ENCODE measurements at regions not wholly inside any gene's neighbourhood (a gene's known extent, or its start where the extent isn't known, plus 50 kb on each side); places are given as distances from the start of the nearest gene placed in this dataset.
"Not testable (repeated sequence)": the region's sequence is repeated elsewhere in the genome, so short reads cannot be mapped to it uniquely, and the experiment has no call there.

GRCh38 chr6:15747354-15747883 lies 84.6 kb upstream of the DTNBP1 start:
- DNase-seq (ENCODE audit: extremely low read depth in 1 of 2, low read depth in 1 of 2), result no peak

GRCh38 chr6:15745781-15746180 lies 83.0 kb upstream of the DTNBP1 start:
- no peak for DNase-seq (ENCODE audit: extremely low read depth in 1 of 2, low read depth in 1 of 2)

GRCh38 chr6:15744818-15745402 lies 82.1 kb upstream of the DTNBP1 start:
- no peak for DNase-seq (ENCODE audit: extremely low read depth in 1 of 2, low read depth in 1 of 2)

- DNase-seq (ENCODE audit: extremely low read depth in 1 of 2, low read depth in 1 of 2), result not testable (repeated sequence)
Measured at GRCh38 chr6:15742013-15742412, 79.2 kb upstream of the DTNBP1 start.

GRCh38 chr6:15741405-15741804 lies 78.6 kb upstream of the DTNBP1 start:
- no peak for DNase-seq (ENCODE audit: extremely low read depth in 1 of 2, low read depth in 1 of 2)

- DNase-seq (ENCODE audit: extremely low read depth in 1 of 2, low read depth in 1 of 2), result no peak
Measured at GRCh38 chr6:15739867-15740266, 77.0 kb upstream of the DTNBP1 start.

GRCh38 chr6:15739353-15739752 lies 76.5 kb upstream of the DTNBP1 start:
- DNase-seq (ENCODE audit: extremely low read depth in 1 of 2, low read depth in 1 of 2), result no peak

GRCh38 chr6:15738195-15738594 lies 75.4 kb upstream of the DTNBP1 start:
- not testable (repeated sequence) for DNase-seq (ENCODE audit: extremely low read depth in 1 of 2, low read depth in 1 of 2)

- no peak for DNase-seq (ENCODE audit: extremely low read depth in 1 of 2, low read depth in 1 of 2)
Measured at GRCh38 chr6:15736297-15736696, 73.5 kb upstream of the DTNBP1 start.

GRCh38 chr6:15735567-15736265 lies 72.9 kb upstream of the DTNBP1 start:
- no peak for DNase-seq (ENCODE audit: extremely low read depth in 1 of 2, low read depth in 1 of 2)

GRCh38 chr6:15734118-15734897 lies 71.5 kb upstream of the DTNBP1 start:
- DNase-seq (ENCODE audit: extremely low read depth in 1 of 2, low read depth in 1 of 2), result no peak

- DNase-seq (ENCODE audit: extremely low read depth in 1 of 2, low read depth in 1 of 2), result no peak
Measured at GRCh38 chr6:15730922-15731321, 68.1 kb upstream of the DTNBP1 start.

- DNase-seq (ENCODE audit: extremely low read depth in 1 of 2, low read depth in 1 of 2), result no peak
Measured at GRCh38 chr6:15730442-15730841, 67.6 kb upstream of the DTNBP1 start.

GRCh38 chr6:15722731-15723130 lies 59.9 kb upstream of the DTNBP1 start:
- DNase-seq (ENCODE audit: extremely low read depth in 1 of 2, low read depth in 1 of 2), result no peak

GRCh38 chr6:15716889-15717288 lies 54.1 kb upstream of the DTNBP1 start:
- no peak for DNase-seq (ENCODE audit: extremely low read depth in 1 of 2, low read depth in 1 of 2)

GRCh38 chr6:15715851-15716250 lies 53.0 kb upstream of the DTNBP1 start:
- DNase-seq (ENCODE audit: extremely low read depth in 1 of 2, low read depth in 1 of 2), result no peak

GRCh38 chr6:15715060-15715459 lies 52.2 kb upstream of the DTNBP1 start:
- DNase-seq (ENCODE audit: extremely low read depth in 1 of 2, low read depth in 1 of 2), result peak in 1 of 2 donors; percentile 20

GRCh38 chr6:15714658-15715057 lies 51.8 kb upstream of the DTNBP1 start:
- no peak for DNase-seq (ENCODE audit: extremely low read depth in 1 of 2, low read depth in 1 of 2)

- no peak for DNase-seq (ENCODE audit: extremely low read depth in 1 of 2, low read depth in 1 of 2)
Measured at GRCh38 chr6:15713325-15713724, 50.5 kb upstream of the DTNBP1 start.

- no peak for DNase-seq (ENCODE audit: extremely low read depth in 1 of 2, low read depth in 1 of 2)
Measured at GRCh38 chr6:15712797-15713196, 50.0 kb upstream of the DTNBP1 start.

Data from stimulated activated CD8-positive, alpha-beta memory T cell treated with anti-CD3 and anti-CD28 coated beads, Interleukin-7, amount 100 ng/mL, for 48 hours (primary cell).